Tibial artery (tissue), 4 donors: ENCODE measurements at regions not wholly inside any gene's neighbourhood (a gene's known extent, or its start where the extent isn't known, plus 50 kb on each side); places are given as distances from the start of the nearest gene placed in this dataset.
A peak's percentile ranks its signal among the peaks of the same experiment; 100 is the strongest.
"Not testable (repeated sequence)": the region's sequence is repeated elsewhere in the genome, so short reads cannot be mapped to it uniquely, and the experiment has no call there.

Experiments used
- DNase-seq, 2 donors: peaks; one replicate each; pipeline ENCODE4 v3.0.0-alpha.2; 2019
- H3K27ac ChIP-seq, 2 donors: fragments of 200-600 bp; sonication (generic) in 1 of 2; 1 replicate in 1 of 2; 2 replicates in 1 of 2; pipeline ENCODE4 v1.5.1; 2018 to 2019; ENCODE audit warnings: mild to moderate bottlenecking in 1 of 2
- H3K27me3 ChIP-seq, 2 donors: fragments of 200-600 bp; sonication (generic) in 1 of 2; one replicate each; pipeline versions ENCODE4 v1.5.1 to v1.6.0; 2016 to 2019
- H3K36me3 ChIP-seq, 3 donors: fragments of 200-600 bp; sonication (generic) in 2 of 3; one replicate each; pipeline ENCODE4 v1.5.1; 2016 to 2019; ENCODE audit warnings: mild to moderate bottlenecking in 2 of 3
- H3K4me1 ChIP-seq, 4 donors: fragments of 200-600 bp; sonication (generic) in 2 of 4; 1 replicate in 3 of 4; 2 replicates in 1 of 4; pipeline ENCODE4 v1.5.1; 2016 to 2019
- H3K4me3 ChIP-seq, 2 donors: fragments of 200-600 bp; sonication (generic) in 1 of 2; 1 replicate in 1 of 2; 2 replicates in 1 of 2; pipeline ENCODE4 v1.5.1; 2018 to 2019; ENCODE audit warnings: mild to moderate bottlenecking in 2 of 2
- H3K9me3 ChIP-seq, 3 donors: fragments of 200-600 bp; sonication (generic) in 1 of 3; one replicate each; pipeline ENCODE4 v1.5.1; 2016 to 2019
- intact Hi-C: fragments of 100-400 bp; cut with DNase I; formaldehyde crosslinking; loops from one replicate; pipeline ENCODE4 v1.15.0; 2023; ENCODE audit warnings: low total_unique reads
- TF ChIP-seq, protein P1 (sequence below), 2 experiments: fragments of 200-600 bp in 1 of 2; fragments of 450-650 bp in 1 of 2; IDR thresholded peaks; one replicate each; pipeline ENCODE4 v1.5.1; 2017 to 2019; ENCODE audit warnings: antibody characterized with exemption in 2 of 2, mild to moderate bottlenecking in 1 of 2, moderate library complexity in 1 of 2

DNA sequence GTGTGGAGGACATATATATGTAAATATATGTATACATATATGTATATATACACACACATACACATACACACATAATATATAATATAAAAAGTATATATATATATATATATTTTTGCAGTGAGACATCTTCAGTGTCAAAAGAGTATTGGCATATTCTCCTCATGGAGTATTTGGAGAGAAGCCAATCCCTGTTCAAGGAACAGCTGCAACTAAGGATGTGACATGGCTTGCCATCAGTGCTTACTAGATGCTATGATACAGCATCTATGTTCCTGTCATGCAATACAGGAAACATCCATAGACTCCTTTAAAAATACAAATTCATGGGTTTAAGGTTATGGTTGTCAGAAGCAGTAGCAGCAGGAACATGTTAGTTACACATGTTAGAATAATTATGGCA is 632.0 kb upstream of the AMELY start:
- TF ChIP-seq, protein P1, sequence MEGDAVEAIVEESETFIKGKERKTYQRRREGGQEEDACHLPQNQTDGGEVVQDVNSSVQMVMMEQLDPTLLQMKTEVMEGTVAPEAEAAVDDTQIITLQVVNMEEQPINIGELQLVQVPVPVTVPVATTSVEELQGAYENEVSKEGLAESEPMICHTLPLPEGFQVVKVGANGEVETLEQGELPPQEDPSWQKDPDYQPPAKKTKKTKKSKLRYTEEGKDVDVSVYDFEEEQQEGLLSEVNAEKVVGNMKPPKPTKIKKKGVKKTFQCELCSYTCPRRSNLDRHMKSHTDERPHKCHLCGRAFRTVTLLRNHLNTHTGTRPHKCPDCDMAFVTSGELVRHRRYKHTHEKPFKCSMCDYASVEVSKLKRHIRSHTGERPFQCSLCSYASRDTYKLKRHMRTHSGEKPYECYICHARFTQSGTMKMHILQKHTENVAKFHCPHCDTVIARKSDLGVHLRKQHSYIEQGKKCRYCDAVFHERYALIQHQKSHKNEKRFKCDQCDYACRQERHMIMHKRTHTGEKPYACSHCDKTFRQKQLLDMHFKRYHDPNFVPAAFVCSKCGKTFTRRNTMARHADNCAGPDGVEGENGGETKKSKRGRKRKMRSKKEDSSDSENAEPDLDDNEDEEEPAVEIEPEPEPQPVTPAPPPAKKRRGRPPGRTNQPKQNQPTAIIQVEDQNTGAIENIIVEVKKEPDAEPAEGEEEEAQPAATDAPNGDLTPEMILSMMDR (IDR thresholded peaks at IDR 0.05) = no peak
- DNase-seq = no peak

DNA sequence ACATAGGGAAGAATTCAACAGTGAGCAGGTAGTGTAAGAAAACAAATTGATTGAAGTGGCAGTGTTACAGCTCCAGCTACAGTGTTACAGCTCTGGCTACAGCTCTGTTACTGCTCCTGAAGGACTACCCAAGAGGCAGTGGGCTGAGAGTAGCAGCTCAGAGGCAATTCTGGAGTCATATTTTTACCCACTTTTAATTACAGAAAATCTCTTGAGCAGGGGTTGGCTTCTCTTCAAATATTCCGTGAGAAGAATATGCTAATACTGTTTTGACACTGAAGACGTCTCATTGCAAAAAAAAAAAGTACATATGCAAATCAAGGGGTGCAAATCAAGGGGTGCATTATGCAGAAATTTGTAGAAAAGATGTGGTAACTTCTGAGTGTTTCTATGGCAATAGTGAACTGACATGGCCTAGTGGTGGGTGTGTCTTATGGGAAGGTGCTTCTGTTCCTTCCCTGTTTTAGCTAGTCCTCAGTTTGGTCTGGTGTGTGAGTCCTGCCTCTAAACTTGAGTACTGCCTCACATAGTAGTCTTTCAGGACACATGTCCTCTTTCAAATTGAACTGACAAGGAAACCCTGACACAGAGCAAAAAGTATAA is 630.8 kb upstream of the AMELY start:
- H3K4me3 ChIP-seq = no peak overlapping the region
- no peaks in the 10 kb centered on the region for H3K27me3 ChIP-seq
- no peak overlapping the region for H3K27ac ChIP-seq
- no peak for DNase-seq
- intact Hi-C loops = no loop called here
- TF ChIP-seq, protein P1 (IDR thresholded peaks at IDR 0.05) = no peak
- H3K36me3 ChIP-seq = no peaks in the 10 kb centered on the region
- H3K4me1 ChIP-seq = no peaks in the 10 kb centered on the region
- no peaks in the 10 kb centered on the region for H3K9me3 ChIP-seq

More for the DNA sequence above, 632.0 kb upstream of the AMELY start:
- no peaks in the 10 kb centered on the region for H3K4me1 ChIP-seq
- H3K27me3 ChIP-seq = no peaks in the 10 kb centered on the region
- no peaks in the 10 kb centered on the region for H3K36me3 ChIP-seq
- no peak overlapping the region for H3K27ac ChIP-seq
- no peaks in the 10 kb centered on the region for H3K9me3 ChIP-seq
- H3K4me3 ChIP-seq = no peak overlapping the region
- intact Hi-C loops = no loop called here

DNA sequence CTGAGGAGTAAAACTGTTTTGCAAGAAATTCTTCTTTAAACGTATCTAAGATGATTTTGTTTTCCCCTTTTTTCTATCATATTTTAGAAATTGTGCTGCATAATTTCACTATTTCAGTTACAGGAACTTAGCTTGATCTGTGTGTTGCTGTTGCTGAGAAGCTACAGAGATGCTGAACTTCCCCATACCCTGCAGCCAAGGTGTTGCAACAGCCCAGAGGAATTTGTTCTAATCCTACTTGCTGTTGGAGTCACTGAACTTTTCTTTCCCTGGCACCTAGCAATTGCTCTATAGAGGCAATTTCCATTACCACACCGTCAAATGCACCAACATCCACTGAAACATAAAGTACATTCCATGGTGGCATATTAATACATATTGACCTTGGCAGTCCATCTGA is 617.8 kb upstream of the AMELY start:
- Histone ChIP-seq H3K4me1 (no peaks in the 10 kb centered on the region), H3K36me3 (no peaks in the 10 kb centered on the region), H3K27ac (no peak overlapping the region), H3K9me3 (no peaks in the 10 kb centered on the region), H3K27me3 (no peaks in the 10 kb centered on the region), H3K4me3 (no peak overlapping the region)
- DNase-seq = peak in 1 of 2 donors; percentile 21
- TF ChIP-seq, protein P1 (IDR thresholded peaks at IDR 0.05) = no peak
- intact Hi-C loops = no loop called here

DNA sequence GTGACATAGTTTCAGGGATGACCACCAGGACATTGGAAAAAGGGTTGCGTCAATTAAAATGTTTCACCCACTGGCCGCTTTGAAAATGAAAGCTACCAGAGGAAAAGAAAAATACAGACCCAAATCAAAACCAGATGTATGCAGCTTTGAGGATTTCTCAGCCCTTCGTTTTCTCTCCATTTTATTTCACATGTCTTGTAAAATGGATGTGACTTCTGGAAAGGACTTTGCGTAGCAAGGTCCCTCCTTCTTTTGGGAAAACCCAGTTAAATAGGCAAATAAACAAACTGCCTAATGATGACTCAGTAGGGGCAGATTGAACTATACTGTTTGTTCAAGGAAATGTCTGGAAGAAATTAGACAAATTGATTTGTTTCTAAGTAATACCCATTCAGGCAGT is 616.0 kb upstream of the AMELY start:
- H3K4me1 ChIP-seq, intact Hi-C loops, H3K4me3 ChIP-seq, H3K9me3 ChIP-seq, H3K36me3 ChIP-seq, H3K27me3 ChIP-seq, H3K27ac ChIP-seq, DNase-seq: not testable (repeated sequence)

DNA sequence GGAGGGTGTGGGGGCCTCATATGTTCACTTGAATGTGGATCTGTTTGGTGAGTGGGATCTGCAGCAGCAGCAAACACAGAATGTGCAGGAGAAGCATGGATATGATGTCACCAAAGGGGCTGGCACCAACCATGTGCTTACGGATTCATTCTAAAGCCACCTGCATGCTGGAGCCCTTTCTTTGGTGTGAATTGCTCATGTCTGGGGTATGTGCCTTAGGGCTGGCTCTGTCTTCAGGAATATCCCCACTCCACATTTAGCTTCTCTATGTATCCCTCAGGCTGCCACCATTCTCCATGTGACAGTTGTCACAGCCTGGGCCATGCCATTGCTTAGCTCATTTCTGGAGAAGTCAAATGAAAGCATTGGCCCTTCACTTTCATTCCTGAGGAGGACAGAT is 606.8 kb upstream of the AMELY start:
- H3K9me3 ChIP-seq = no peaks in the 10 kb centered on the region
- DNase-seq = no peak
- TF ChIP-seq, protein P1 (IDR thresholded peaks at IDR 0.05) = no peak
- no peak overlapping the region for H3K4me3 ChIP-seq
- no peaks in the 10 kb centered on the region for H3K27me3 ChIP-seq
- intact Hi-C loops = no loop called here
- H3K4me1 ChIP-seq = no peaks in the 10 kb centered on the region
- no peak overlapping the region for H3K27ac ChIP-seq
- no peaks in the 10 kb centered on the region for H3K36me3 ChIP-seq

DNA sequence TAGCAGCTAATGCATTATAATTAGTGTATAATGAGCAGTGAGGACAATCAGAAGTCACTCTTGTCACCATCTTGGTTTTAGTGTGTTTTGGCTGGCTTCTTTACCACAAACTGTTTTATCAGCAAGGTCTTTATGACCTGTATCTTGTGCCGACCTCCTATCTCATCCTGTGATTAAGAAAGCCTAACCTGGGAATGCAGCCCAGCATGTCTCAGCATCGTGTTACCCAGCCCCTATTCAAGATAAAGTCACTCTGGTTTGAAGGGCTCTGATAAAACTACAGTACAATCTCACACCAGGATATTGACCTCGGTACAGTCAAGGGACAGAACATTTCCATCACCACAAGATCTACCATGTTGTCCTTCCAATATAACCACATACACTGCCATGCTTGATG is 604.7 kb upstream of the AMELY start:
- Histone ChIP-seq H3K9me3 (no peaks in the 10 kb centered on the region), H3K27ac (no peak overlapping the region), H3K27me3 (no peaks in the 10 kb centered on the region), H3K4me3 (no peak overlapping the region), H3K36me3 (no peaks in the 10 kb centered on the region), H3K4me1 (no peaks in the 10 kb centered on the region)
- intact Hi-C loops = no loop called here
- DNase-seq = no peak
- TF ChIP-seq, protein P1 (IDR thresholded peaks at IDR 0.05) = no peak
